AG08395 (cell line): ENCODE measurements at regions not wholly inside any gene's neighbourhood (a gene's known extent, or its start where the extent isn't known, plus 50 kb on each side); places are given as distances from the start of the nearest gene placed in this dataset.
"Not testable (repeated sequence)": the region's sequence is repeated elsewhere in the genome, so short reads cannot be mapped to it uniquely, and the experiment has no call there.

ENCODE experiments used
- DNase-seq: peaks from one replicate; pipeline ENCODE4 v3.0.0; 2012; ENCODE audit warnings: mixed read lengths, low spot score

DNA sequence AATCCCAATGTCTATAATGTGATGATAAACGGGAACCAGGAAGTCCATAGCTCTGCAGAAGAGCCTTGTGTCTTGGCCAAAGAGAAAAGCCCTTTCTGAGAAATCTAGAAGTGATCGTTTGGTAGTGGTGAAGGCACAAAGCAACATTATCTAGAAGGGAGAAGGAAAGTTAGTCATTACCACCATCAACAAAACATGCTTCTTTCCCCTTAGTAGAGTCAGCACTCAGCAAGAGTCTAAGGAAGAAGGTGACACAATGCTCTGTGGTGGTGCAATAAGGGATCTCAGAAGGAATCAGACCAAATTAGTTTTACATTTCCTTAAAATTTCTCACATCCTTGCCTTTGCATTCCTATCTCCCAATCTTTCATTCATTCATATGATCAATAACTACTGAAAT is 134.4 kb upstream of the PRDX6 start:
- DNase-seq, result no peak

DNA sequence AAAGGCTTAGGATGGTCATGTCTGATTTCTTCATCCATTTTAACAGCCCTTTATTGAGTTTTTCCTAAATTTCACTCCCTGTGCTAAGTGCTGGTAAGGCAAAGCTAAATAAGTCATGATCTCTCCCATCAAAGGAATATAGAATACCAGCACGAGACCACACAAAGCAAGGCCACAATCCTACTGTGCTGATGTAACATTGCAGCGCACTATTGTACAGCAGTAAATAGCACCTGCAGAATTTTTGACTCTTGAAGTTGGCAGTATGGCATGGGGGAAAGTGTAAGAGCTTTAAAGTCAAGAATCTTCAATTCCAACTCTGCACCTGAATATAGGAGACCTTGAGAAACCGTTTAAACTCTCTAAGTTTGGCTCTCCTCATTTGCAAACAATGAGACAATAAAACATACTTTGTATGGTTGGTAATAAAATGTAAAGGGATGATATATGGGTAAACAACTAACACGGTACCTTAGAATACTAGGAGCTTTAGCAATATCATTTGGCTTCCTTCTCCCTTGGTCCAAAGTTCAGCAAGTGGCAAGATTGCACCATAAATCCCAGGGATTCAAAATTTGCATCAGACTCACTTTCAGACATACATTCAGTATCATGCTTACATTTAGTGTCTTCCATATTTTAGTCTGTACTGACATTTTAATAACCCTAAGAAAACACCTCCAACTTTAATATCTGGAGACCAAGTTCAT is 132.9 kb upstream of the PRDX6 start:
- no peak for DNase-seq

DNA sequence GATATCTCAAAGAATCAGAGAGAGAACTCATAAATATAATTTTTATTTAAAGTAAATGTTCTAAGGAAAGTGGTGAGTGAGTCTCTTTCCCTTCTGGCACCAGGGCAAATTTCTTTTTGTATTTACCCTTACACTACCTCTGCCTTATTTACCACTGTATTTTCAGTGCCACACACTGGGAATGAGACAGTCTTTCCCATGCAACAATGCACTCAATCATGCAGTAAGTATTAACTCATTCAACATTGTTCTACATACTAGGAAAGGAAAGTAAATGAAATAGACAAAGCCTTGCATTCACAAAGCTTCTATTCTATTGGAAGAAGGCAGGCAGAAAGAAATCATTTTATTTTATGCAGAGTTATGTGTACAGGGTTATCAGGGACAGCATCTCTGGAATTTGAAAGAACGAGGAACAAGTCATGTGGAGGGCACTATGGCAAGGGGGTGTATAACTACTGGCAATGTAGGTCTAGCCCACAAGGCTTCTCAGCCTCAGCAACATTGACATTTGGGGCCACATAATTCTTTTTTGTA is 129.8 kb upstream of the PRDX6 start:
- no peak for DNase-seq

DNA sequence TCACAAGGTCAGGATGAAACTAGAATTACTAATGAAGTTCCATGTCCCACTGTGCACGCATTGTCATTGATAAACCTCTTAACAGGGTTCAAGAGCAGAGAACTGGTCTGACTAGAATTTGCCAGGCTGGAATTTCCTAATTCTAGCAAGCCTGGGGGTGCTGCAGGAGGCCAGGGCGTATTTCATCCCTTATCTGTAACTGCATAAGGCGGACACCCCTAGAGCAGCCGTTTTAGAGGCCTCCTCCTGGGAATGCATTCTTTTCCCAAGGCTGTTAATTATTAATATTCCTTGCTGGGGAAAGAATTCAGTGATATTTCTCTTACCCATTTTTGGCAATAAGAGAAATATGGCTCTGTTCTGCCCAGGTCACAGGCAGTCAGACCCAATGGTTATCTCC is 124.5 kb upstream of the PRDX6 start:
- DNase-seq, result not testable (repeated sequence)

DNA sequence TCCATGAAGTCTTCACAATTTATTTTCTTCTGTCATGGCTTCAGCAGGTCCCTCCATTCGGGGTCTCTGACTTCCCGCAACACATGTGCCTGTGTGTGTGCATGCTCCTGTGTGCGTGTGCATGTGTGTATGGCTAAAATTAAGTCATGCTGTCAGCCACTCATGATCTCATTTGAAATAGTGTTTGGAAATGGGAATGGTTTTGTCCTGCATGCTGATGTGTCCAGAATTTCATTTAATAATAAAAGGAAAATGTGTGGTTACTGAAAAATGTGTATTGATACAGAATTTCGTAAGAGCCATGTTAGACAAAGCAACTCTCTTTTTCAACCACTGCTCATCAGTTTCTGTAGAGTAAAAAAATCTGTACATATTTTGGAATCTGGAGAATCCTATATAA is 123.8 kb upstream of the PRDX6 start:
- no peak for DNase-seq

DNA sequence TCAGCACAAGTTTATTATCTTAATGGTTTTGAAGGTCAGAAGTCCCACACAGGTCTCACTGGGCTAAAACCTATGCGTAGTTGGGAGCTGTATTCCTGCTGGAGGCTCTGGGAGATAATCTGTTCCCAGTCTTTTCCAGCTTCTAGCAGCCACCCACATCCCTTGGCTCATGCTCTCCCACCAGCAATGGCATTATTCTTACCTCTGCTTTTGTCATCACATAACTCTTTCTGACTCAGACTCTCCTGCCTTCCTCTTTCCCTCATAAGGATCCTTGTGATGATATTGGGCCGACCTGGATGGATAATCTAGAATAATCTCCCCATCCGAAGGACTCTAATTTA is 122.2 kb upstream of the PRDX6 start:
- DNase-seq, result no peak

DNA sequence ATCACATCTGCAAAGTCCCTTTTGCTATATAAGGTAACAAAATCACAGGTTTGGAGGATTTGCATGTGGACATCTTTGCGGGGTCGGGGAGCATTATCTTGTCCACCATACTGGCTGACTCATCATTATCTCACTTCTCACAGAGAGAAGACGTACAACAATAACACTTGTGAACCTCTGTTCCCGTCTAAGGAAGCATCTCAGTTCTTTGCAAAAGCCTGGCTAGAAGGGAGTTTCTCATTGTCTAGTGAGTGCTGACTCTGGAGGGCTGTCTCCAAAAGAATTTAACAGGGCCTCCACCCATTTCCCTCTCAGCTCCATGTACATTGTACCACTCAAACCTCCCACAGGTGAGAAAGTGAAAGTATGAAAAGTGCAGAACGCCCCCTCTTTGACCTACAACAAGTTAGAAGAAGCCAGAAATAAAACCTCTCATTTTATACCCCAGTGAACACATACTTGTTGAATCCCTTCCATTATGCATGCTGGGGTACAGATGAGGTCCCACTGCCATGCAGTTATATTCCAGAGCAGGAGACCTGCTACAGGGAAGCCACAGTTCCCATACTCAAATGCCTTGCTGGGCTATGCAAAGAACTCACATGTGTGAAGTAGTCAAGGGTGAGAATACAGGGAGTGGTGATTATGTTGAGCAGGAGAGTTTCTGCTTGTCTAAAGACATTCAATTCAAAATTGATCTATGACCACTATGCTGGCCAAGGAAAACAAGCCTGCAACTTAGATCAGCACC is 121.7 kb upstream of the PRDX6 start:
- no peak for DNase-seq

DNA sequence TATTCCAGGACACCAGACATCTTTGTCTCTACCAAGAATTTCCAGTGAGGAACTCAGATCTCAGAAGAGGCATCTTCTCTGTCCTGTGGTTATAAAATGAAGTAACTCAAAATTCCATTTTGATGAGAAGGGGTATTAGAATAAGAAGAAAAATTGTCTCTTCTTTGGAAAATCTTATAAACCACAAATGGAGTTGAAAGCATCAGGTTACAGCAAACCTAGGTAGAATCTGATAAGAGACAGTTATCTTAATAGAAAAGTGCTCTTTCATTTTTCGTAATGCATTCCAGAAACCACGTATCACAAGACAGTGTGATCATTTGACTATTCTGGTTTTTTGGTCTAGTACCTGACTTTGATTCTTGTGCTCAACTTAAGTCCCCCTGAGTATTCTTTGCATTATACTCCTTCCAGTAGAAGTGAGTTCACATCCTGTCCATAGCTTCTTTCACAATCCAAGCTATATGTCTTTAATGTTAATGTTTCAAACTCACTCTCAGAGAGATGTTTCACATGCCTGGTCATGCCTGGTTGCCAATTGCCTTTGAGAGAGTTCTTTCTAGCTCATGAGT is 120.9 kb upstream of the PRDX6 start:
- DNase-seq, result peak; percentile 22

DNA sequence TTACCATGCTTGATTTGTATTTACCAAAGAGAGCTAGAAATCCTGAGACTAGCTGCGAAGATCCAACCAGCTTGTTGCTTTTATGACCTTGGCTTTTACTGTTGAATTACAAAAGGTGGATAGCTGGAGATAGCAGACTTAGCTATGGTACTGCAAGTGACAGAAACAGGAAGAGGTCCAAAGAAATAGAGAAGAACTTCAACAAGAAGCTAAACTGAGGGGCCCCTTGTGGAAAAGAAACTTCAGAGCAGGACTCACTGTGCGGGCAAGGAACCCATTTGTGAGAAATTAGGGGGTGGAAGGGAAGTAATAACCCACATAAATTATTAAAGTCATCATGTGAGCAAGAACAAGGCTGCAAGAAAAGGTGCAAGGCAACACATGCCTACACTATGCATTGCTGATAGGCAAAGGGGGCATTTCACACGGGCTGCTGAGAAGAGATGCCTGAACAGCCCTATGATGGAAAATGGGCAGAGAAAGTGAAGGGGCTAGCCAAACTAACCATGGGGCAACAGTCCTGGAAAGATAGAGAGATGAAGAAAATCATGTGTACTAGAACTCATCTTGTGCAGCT is 116.6 kb upstream of the PRDX6 start:
- DNase-seq, result no peak

DNA sequence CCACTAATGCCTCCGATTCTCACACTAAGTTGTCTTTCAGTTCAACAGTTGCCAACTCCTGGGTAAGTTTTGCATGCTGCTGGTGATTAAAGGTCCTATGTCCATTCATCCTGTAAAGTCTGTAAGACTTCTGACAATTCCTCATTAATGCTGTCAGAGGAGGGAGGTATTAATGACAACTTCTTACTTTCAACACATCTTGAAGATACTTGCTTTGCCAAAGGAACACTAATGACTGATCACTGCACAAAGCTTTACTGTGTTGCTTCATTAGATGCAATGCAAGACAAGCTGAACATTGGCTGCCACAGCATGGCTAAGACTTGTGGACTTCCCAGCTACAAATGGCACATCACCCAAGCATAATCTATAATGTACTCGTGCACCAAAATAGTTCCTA is 114.6 kb upstream of the PRDX6 start:
- no peak for DNase-seq

DNA sequence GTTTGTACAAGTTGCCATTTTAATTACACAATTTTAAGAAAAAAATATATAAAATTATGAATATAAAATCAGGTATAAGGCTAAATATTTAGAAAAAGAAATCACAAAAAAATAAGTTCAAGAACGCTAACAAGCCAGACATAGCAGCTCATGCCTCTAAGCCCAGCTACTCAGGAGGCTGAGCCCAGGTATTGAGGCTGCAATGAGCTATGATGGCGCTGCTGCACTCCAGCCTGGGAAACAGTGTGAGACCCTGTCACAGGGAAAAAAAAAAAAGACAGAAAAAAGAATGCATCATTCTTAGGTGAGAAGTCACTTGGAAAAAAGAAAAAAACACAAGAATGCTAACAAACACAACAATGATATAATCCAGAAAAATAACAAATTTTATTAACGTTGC is 112.3 kb upstream of the PRDX6 start:
- DNase-seq, result no peak

DNA sequence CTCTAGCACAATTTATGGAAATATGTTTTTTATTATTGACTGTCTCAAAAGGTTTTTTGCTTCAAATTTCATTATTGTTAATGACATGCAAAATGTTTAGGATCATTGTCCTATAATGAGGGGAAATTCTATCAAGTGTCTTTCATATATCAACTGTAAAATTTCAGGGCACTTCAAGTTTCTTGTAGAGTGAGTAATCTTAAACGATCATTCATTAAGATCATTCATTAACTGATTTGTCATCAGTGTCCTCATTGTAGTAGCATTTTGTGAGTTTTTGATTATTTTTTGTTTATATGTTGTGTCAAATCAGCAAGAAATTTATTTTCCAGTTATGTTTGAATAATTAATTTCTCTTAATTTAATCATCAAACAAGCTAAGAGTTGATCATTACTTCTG is 111.8 kb upstream of the PRDX6 start:
- DNase-seq, result no peak

DNA sequence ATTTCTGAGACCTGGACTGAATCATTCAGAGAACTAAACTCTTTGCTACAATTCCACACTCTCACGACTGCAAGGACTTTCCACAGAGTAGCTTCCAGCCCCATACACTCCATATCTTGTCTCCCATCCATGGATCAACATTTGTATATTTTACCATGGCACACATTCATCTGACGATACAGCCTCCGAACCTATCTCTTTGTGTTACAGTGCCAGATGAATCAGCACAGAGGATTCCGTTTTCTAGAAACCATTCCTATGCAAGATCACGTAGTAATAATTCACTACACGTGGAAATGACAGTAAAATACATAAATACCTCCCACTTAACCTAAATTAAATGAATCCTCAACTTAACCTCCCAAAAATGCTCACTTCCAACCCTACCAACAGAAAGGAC is 110.0 kb upstream of the PRDX6 start:
- DNase-seq, result no peak

DNA sequence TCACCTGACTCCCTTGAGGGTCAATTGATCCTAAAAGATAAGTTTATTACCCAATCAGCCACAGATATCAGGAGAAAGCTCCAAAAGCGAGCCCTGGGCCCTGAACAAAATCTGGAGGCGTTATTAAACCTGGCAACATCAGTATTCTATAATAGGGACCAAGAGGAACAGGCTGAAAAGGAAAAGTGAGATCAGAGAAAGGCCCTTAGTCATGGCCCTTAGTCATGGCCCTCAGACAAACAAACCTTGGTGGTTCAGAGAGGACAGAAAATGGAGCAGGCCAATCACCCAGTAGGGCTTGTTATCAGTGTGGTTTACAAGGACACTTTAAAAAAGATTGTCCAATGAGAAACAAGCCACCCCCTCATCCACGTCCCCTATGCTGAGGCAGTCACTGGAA is 106.5 kb upstream of the PRDX6 start:
- not testable (repeated sequence) for DNase-seq

DNA sequence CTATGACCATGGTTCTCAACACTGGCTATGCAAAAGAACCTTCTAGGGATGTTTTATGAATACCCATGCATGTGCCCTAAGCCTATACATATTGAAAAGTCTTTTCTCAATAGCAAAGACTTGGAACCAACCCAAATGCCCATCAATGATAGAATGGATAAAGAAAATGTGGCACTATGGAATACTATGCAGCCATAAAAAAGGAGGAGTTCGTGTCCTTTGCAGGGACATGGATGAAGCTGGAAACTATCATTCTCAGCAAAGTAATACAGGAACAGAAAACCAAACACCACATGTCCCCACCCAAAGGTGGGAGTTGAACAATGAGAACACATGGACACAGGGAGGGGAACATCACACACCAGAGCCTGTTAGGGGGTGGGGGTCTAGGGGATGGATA is 101.1 kb upstream of the PRDX6 start:
- DNase-seq, result not testable (repeated sequence)

DNA sequence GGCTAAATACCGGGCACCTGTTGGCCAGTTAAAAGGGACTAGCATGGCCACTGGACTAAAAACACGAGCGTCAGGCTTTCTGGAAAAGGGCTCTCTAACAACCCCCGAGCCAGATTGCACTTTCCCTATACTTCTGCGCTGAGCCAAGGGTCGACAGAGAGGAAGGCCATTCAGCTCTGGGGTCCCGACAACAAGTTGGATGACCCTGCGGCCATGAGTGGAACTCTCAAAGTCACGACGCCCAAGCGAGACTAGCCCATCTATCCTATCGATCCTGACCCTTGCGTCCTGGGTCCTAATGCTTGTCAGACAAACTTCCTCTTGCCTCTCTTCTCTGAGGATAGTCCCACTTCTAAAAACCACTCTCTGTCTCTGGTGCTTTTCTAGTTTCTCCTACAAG is 99.9 kb upstream of the PRDX6 start:
- no peak for DNase-seq

DNA sequence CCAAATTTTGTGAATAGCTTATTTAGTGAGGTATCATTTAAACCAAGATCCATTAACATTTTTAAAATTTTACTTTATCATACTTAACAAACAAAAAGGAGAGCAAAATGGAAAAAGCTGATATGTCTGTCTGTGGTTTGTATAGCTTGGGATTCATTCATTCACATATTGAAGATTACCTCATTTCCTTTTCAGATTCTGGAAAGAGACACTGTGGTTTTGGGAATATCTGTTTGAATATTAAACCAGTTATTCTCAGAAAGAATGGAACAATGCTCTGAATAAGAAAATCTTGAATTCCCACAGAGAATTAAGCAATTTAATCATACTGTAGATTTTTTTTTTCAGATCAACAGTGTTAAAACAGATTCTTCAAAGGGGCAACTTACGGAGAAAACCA is 93.8 kb upstream of the PRDX6 start:
- DNase-seq, result peak; percentile 18

DNA sequence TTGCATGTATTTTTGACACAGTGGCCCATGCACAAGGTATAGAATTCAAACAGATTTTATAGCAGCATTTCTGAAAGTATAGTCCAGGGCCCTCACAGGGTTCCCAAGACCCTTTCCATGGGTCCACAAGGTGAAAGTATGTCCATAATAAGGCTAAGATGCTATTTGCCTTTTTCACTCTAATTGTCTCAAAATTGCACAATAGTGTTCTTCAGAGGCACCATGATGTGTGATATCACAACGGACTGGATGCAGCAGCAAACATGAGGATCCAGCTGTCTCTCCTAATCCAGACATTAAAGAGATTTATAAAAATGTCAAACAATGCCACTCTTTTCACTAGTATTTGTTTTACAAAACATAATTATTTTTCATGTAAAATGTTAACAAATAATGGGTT is 88.8 kb upstream of the PRDX6 start:
- no peak for DNase-seq

DNA sequence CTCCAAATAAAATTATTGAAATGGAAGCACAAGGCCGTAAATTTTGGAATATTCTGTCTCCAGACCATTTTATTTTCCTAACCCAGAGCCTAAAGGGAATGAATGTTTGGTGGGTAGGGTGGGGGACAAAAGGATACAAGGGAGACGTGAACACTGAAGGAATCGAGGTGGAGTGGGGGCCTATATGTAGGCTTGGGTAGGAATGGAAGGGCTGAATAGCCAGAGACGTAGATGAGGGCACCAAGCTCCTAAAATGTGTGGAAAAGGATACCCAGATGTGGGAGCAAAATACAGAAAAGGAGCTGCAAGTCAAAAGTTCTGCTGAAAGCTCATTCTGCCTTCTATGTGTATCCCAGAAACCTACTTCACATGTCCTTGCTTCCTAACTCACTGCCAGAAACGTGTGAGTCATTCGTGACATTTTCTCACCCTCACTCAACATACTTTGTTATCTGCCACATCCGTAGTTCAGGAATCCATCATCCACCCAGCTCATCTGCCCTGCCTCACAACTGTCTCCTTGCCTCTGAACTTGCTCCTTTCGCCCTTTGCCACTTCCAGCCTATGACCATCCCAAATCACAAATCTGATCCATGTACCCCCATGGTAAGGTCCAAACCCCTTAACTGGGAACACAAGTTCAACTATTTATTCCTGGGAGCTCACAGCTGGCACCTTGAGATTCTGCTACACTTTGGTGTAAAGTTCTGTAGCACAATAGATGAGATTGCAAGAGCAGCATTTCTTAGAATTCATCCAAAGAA is 84.1 kb upstream of the PRDX6 start:
- peak; percentile 87 for DNase-seq

DNA sequence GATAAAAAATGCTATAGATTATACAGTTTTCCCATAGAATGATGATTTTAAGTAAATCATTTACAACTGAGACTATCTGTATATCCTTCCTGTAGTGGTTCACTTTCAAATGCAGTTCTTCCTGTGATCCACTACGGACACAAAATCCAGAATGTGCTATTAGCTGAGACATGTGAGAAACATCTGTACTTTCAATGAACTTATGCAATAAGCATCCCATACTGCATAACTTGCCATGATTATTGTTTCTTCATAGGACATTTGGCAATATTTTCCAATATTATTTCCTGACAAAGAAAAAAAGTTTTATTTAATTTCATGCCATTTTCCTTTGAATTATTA is 83.5 kb upstream of the PRDX6 start:
- DNase-seq, result peak; percentile 40

DNA sequence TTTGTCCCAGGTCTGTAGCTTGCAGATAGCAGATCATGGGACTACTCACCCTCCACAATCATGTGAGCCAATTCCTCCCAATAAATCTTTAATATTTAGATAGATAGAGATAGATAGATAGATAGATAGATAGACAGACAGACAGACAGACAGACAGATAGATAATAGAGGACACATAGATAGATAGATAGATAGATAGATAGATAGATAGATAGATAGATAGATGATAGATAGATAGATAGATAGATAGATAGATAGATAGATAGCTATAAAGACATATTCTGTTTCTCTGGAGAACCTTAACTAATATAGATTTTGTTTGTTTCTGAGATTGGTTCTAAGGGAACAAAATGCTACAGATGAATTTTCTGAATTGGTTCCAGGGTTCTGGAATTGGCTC is 82.3 kb upstream of the PRDX6 start:
- DNase-seq, result not testable (repeated sequence)

DNA sequence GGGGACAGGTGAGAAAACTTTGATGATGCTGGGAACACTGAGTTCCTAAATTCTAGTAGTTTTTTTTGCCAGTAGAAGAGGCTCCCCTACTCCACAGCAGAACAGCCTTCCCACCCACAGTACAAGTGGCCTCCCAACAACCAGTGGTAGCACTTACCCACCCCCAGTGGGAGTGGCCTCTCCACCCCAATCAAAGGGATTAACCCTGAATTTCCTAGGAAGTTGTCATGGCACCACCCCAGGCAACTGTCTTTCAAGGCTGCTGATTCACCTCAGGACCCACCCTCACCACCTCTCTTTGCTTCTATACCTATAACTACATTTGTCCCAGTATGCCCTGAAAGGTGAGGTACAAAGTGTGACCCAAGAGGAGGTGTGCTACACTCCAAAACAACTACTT is 81.4 kb upstream of the PRDX6 start:
- no peak for DNase-seq
